AML-193 (cell line): ENCODE measurements at regions not wholly inside any gene's neighbourhood (a gene's known extent, or its start where the extent isn't known, plus 50 kb on each side); places are given as distances from the start of the nearest gene placed in this dataset.

Source experiments
- DNase-seq, 2 experiments: peaks; one replicate each; lab custom pipeline; 2025; lab: John Stamatoyannopoulos, UW

GRCh38 chr1:82266351-82266750 is 465.6 kb downstream of the ADGRL2 start:
- DNase-seq: no peak

- DNase-seq: no peak
Measured at GRCh38 chr1:82265436-82265835, 464.7 kb downstream of the ADGRL2 start.

GRCh38 chr1:82264802-82265201 is 464.1 kb downstream of the ADGRL2 start:
- no peak for DNase-seq

- DNase-seq: no peak
Measured at GRCh38 chr1:82263396-82263795, 462.7 kb downstream of the ADGRL2 start.

GRCh38 chr1:82260666-82261065 is 459.9 kb downstream of the ADGRL2 start:
- no peak for DNase-seq

GRCh38 chr1:82260051-82260450 is 459.3 kb downstream of the ADGRL2 start:
- no peak for DNase-seq

GRCh38 chr1:82258887-82259286 is 458.2 kb downstream of the ADGRL2 start:
- no peak for DNase-seq

GRCh38 chr1:82246050-82246449 is 445.3 kb downstream of the ADGRL2 start:
- no peak for DNase-seq

GRCh38 chr1:82245345-82246014 is 444.7 kb downstream of the ADGRL2 start:
- no peak for DNase-seq

- DNase-seq: no peak
Measured at GRCh38 chr1:82240571-82240970, 439.8 kb downstream of the ADGRL2 start.

GRCh38 chr1:82230667-82231066 is 429.9 kb downstream of the ADGRL2 start:
- no peak for DNase-seq

GRCh38 chr1:82227306-82228095 is 426.8 kb downstream of the ADGRL2 start:
- DNase-seq: peak; percentile 21 to 23

- no peak for DNase-seq
Measured at GRCh38 chr1:82226186-82226505, 425.4 kb downstream of the ADGRL2 start.

- DNase-seq: peak; percentile 62 to 67
Measured at GRCh38 chr1:82225421-82226185, 424.9 kb downstream of the ADGRL2 start.

- no peak for DNase-seq
Measured at GRCh38 chr1:82223091-82223490, 422.4 kb downstream of the ADGRL2 start.

- DNase-seq: no peak
Measured at GRCh38 chr1:82221721-82222120, 421.0 kb downstream of the ADGRL2 start.

GRCh38 chr1:82220754-82221153 is 420.0 kb downstream of the ADGRL2 start:
- no peak for DNase-seq

- DNase-seq: no peak
Measured at GRCh38 chr1:82219841-82220240, 419.1 kb downstream of the ADGRL2 start.

- no peak for DNase-seq
Measured at GRCh38 chr1:82218846-82219245, 418.1 kb downstream of the ADGRL2 start.

- DNase-seq: no peak
Measured at GRCh38 chr1:82215853-82216175, 415.1 kb downstream of the ADGRL2 start.

GRCh38 chr1:82215056-82215852 is 414.5 kb downstream of the ADGRL2 start:
- DNase-seq: no peak

GRCh38 chr1:82214606-82215005 is 413.9 kb downstream of the ADGRL2 start:
- no peak for DNase-seq
